GM12865 (cell line): ENCODE measurements at regions not wholly inside any gene's neighbourhood (a gene's known extent, or its start where the extent isn't known, plus 50 kb on each side); places are given as distances from the start of the nearest gene placed in this dataset.

Source experiments
- DNase-seq: peaks from one replicate; pipeline ENCODE4 v3.0.0; 2010; ENCODE audit warnings: low read depth
- H3K4me3 ChIP-seq: 2 replicates; pipeline ENCODE4 v1.5.1; 2011; ENCODE audit warnings: mild to moderate bottlenecking, low read depth, low read length, control low read depth
- TF ChIP-seq, protein P1 (sequence below): IDR thresholded peaks from 2 replicates; pipeline ENCODE4 v1.5.1; 2011; ENCODE audit warnings: low read length, control low read depth, low read depth, inconsistent platforms; ENCODE audit not compliant: insufficient read depth; ENCODE audit errors: missing control alignments

DNA sequence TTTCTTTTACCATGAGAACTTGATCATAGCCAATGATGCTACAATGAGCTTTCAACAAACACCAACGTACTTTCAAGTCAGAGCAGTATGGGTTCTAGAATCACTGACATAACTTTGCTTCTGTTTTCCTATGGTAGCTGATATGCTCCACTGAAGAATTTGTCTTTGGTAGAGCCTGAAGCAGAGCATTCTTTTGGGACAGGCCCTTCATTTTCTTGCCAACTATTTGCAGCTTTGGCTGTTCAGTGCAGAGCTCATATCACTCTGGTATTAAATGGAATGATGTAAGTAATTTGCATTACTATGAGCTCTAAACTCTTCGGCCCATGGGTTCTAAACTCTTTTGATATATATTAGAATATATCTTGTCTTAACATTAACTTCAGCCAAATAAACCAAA, 51.8 kb upstream of the APC start:
- TF ChIP-seq, protein P1, sequence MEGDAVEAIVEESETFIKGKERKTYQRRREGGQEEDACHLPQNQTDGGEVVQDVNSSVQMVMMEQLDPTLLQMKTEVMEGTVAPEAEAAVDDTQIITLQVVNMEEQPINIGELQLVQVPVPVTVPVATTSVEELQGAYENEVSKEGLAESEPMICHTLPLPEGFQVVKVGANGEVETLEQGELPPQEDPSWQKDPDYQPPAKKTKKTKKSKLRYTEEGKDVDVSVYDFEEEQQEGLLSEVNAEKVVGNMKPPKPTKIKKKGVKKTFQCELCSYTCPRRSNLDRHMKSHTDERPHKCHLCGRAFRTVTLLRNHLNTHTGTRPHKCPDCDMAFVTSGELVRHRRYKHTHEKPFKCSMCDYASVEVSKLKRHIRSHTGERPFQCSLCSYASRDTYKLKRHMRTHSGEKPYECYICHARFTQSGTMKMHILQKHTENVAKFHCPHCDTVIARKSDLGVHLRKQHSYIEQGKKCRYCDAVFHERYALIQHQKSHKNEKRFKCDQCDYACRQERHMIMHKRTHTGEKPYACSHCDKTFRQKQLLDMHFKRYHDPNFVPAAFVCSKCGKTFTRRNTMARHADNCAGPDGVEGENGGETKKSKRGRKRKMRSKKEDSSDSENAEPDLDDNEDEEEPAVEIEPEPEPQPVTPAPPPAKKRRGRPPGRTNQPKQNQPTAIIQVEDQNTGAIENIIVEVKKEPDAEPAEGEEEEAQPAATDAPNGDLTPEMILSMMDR: no peak
- H3K4me3 ChIP-seq: no peak overlapping the region
- no peak for DNase-seq

DNA sequence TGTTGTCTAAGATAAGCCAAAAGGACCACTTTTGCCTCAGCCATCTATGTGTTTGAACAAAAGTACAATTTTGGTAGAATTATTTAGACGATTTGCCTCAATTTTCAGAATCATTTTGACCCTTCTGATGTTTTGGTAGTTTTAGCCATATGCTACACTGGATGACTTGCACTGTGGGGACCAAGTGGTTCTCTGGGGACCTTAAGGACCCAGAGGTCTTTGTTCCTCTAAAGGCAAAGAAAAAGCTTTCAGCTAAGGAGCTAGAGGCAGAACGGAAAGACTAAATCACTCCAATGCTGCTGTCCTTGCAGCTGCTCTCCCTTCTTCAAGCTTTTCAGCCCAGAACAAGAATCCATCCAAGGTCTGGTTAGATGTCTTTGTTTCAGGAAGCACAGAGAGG, 51.0 kb upstream of the APC start:
- TF ChIP-seq, protein P1: no peak
- H3K4me3 ChIP-seq: no peak overlapping the region
- no peak for DNase-seq

DNA sequence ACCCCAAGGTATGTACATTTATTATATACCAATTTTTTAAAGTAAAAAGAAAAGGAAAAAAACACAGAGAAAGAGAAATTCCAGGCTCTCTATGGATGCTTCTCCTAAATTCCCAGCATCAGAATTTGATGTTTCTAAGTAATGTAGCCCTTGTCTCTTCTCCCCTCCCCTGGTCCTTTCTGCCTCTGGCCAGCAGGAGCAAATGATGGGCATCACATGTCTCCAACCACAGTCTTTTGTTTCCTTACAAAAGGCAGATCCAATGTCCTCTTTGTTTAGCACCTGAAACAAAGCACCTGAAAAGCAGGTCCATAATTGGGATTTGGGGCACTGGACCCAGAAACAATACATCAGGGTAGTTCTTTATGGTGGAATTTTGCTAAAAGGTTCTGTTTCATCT, 50.4 kb upstream of the APC start:
- DNase-seq: no peak
- TF ChIP-seq, protein P1: no peak
- H3K4me3 ChIP-seq: no peak overlapping the region
